T follicular helper cell (primary cell): ENCODE measurements at regions not wholly inside any gene's neighbourhood (a gene's known extent, or its start where the extent isn't known, plus 50 kb on each side); places are given as distances from the start of the nearest gene placed in this dataset.

Experiments used
- DNase-seq: peaks from one replicate; pipeline ENCODE4 v3.0.0-alpha.2; 2020; ENCODE audit warnings: low read depth

GRCh38 chr21:16633831-16634459 lies 878.9 kb upstream of the CXADR start:
- no peak for DNase-seq

- DNase-seq, result no peak
These were observed 878.3 kb upstream of the CXADR start for GRCh38 chr21:16634515-16634914.

- DNase-seq, result no peak
These were observed 872.4 kb upstream of the CXADR start for GRCh38 chr21:16640297-16641027.

GRCh38 chr21:16642353-16642752 lies 870.5 kb upstream of the CXADR start:
- no peak for DNase-seq

- DNase-seq, result no peak
These were observed 868.2 kb upstream of the CXADR start for GRCh38 chr21:16644685-16645084.

- DNase-seq, result no peak
These were observed 862.0 kb upstream of the CXADR start for GRCh38 chr21:16650714-16651366.

- DNase-seq, result no peak
These were observed 860.9 kb upstream of the CXADR start for GRCh38 chr21:16651956-16652355.

GRCh38 chr21:16663436-16663835 lies 849.4 kb upstream of the CXADR start:
- DNase-seq, result no peak

- DNase-seq, result no peak
These were observed 845.4 kb upstream of the CXADR start for GRCh38 chr21:16667395-16667794.

GRCh38 chr21:16674949-16675348 lies 837.9 kb upstream of the CXADR start:
- DNase-seq, result no peak

GRCh38 chr21:16676391-16676790 lies 836.5 kb upstream of the CXADR start:
- no peak for DNase-seq

GRCh38 chr21:16678429-16679160 lies 834.2 kb upstream of the CXADR start:
- no peak for DNase-seq

GRCh38 chr21:16695074-16695473 lies 817.8 kb upstream of the CXADR start:
- no peak for DNase-seq

- no peak for DNase-seq
These were observed 805.6 kb upstream of the CXADR start for GRCh38 chr21:16707274-16707673.

- DNase-seq, result no peak
These were observed 804.6 kb upstream of the CXADR start for GRCh38 chr21:16708101-16708835.

GRCh38 chr21:16709866-16710550 lies 802.8 kb upstream of the CXADR start:
- DNase-seq, result no peak

GRCh38 chr21:16711757-16712156 lies 801.1 kb upstream of the CXADR start:
- DNase-seq, result no peak

GRCh38 chr21:16713331-16714117 lies 799.3 kb upstream of the CXADR start:
- no peak for DNase-seq

- no peak for DNase-seq
These were observed 772.3 kb upstream of the CXADR start for GRCh38 chr21:16740511-16740910.

- DNase-seq, result no peak
These were observed 771.6 kb upstream of the CXADR start for GRCh38 chr21:16741141-16741665.
